ENCODE measurements at regions not wholly inside any gene's neighbourhood (a gene's known extent, or its start where the extent isn't known, plus 50 kb on each side); places are given as distances from the start of the nearest gene placed in this dataset.
"Not testable (repeated sequence)": the region's sequence is repeated elsewhere in the genome, so short reads cannot be mapped to it uniquely, and the experiment has no call there.

DNA sequence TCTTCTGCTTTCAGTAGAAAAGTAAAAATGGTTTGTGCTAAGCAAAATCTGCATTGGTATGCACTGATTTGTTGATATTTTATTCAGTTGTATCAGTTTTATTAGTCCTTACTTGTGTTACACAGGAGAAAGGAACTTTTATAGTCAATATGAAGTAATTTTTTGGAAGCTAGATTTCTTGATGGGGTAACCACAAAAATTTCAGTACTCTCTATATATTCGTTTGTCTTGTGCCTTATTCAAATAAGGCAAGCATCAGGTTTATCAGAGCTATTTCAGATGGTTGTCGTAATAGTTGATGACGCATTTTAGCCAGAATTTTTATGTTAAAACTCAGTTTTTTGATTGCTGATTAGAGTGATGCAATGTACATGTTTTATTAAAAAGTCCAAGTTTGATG is 50.7 kb upstream of the NIPA1 start:
- no peak for DNase-seq (ENCODE audit: low spot score)
- TF ChIP-seq, protein P1, sequence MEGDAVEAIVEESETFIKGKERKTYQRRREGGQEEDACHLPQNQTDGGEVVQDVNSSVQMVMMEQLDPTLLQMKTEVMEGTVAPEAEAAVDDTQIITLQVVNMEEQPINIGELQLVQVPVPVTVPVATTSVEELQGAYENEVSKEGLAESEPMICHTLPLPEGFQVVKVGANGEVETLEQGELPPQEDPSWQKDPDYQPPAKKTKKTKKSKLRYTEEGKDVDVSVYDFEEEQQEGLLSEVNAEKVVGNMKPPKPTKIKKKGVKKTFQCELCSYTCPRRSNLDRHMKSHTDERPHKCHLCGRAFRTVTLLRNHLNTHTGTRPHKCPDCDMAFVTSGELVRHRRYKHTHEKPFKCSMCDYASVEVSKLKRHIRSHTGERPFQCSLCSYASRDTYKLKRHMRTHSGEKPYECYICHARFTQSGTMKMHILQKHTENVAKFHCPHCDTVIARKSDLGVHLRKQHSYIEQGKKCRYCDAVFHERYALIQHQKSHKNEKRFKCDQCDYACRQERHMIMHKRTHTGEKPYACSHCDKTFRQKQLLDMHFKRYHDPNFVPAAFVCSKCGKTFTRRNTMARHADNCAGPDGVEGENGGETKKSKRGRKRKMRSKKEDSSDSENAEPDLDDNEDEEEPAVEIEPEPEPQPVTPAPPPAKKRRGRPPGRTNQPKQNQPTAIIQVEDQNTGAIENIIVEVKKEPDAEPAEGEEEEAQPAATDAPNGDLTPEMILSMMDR (IDR thresholded peaks at IDR 0.05; ENCODE audit: borderline replicate concordance, control extremely low read depth, extremely low read depth, insufficient read depth, missing control alignments) = no peak
- in situ Hi-C loops (cut with MboI; ENCODE audit: low sequenced_read_pairs, unreplicated experiment) = no loop called here

- in situ Hi-C loops (cut with MboI; ENCODE audit: low sequenced_read_pairs, unreplicated experiment); DNase-seq (ENCODE audit: low spot score): not testable (repeated sequence)
These were observed 50.2 kb upstream of the NIPA1 start for GRCh38 chr15:22736200-22736599.

Data from GM13976 (cell line).